A673 (cell line): ENCODE measurements at regions not wholly inside any gene's neighbourhood (a gene's known extent, or its start where the extent isn't known, plus 50 kb on each side); places are given as distances from the start of the nearest gene placed in this dataset.
"Not testable (repeated sequence)": the region's sequence is repeated elsewhere in the genome, so short reads cannot be mapped to it uniquely, and the experiment has no call there.

Experiments used
- BruUV-seq: library from RNA; stranded (reverse); fragments of 400-500 nt; replicated peaks from 2 replicates; lab custom pipeline; 2021; lab: Mats Ljungman, UMichigan
- CTCF ChIA-PET: fragments of 300-600 bp; sonication (Branson Sonifier 250); formaldehyde crosslinking; loops from one replicate; lab custom pipeline; 2022; ENCODE audit warnings: antibody characterized with exemption; lab: Charles Lee
- POLR2A ChIA-PET: fragments of 300-600 bp; sonication (Branson Sonifier 250); formaldehyde crosslinking; loops from one replicate; lab custom pipeline; 2022; ENCODE audit warnings: antibody characterized with exemption; ENCODE audit not compliant: low non-redundant PET; lab: Charles Lee
- DNase-seq: peaks from one replicate; pipeline ENCODE4 v3.0.0-alpha.2; 2015; ENCODE audit warnings: low spot score
- H3K27ac ChIP-seq: fragments of 200-600 bp; sonication (generic); 2 replicates; pipeline ENCODE4 v1.5.1; 2016; ENCODE audit warnings: mixed run types, low read depth, mild to moderate bottlenecking, mixed read lengths, antibody characterized with exemption, low read length; ENCODE audit not compliant: poor library complexity, severe bottlenecking
- H3K27me3 ChIP-seq: fragments of 200-600 bp; sonication (generic); replicated peaks from 2 replicates; pipeline ENCODE4 v1.6.1; 2017; ENCODE audit warnings: mixed run types, low read depth, mild to moderate bottlenecking, mixed read lengths, antibody characterized with exemption, low read length; ENCODE audit not compliant: insufficient read depth, poor library complexity
- H3K36me3 ChIP-seq: fragments of 200-600 bp; sonication (generic); 2 replicates; pipeline ENCODE4 v1.6.1; 2016; ENCODE audit warnings: mixed run types, mild to moderate bottlenecking, mixed read lengths, antibody characterized with exemption, low read length; ENCODE audit not compliant: insufficient read depth, poor library complexity, severe bottlenecking
- H3K4me1 ChIP-seq: fragments of 200-600 bp; sonication (generic); 2 replicates; pipeline ENCODE4 v1.6.1; 2017; ENCODE audit warnings: mixed run types, mild to moderate bottlenecking, mixed read lengths, antibody characterized with exemption, low read length; ENCODE audit not compliant: insufficient read depth, poor library complexity, severe bottlenecking
- H3K4me3 ChIP-seq: fragments of 200-600 bp; sonication (generic); 2 replicates; pipeline ENCODE4 v1.5.1; 2016; ENCODE audit warnings: low read depth, mixed run types, mild to moderate bottlenecking, mixed read lengths, low read length; ENCODE audit not compliant: poor library complexity, severe bottlenecking
- H3K9me3 ChIP-seq: fragments of 200-600 bp; sonication (generic); 2 replicates; pipeline ENCODE4 v1.6.1; 2016; ENCODE audit warnings: mixed run types, low read depth, mild to moderate bottlenecking, mixed read lengths, antibody characterized with exemption, low read length; ENCODE audit not compliant: poor library complexity, severe bottlenecking
- CTCF ChIP-seq: fragments of 300-800, 200-600 bp; sonication (generic); conservative IDR thresholded peaks from 2 replicates; pipeline ENCODE4 v1.5.1; 2017; ENCODE audit warnings: low read depth, mild to moderate bottlenecking, antibody characterized with exemption, low read length, moderate library complexity, mixed read lengths
- EZH2 ChIP-seq: fragments of 200-600 bp; sonication (generic); IDR thresholded peaks from 2 replicates; pipeline ENCODE4 v1.6.1; 2017; ENCODE audit warnings: borderline replicate concordance, low read depth, mild to moderate bottlenecking, mixed read lengths, antibody characterized with exemption, low read length; ENCODE audit not compliant: poor library complexity, severe bottlenecking
- intact Hi-C: fragments of 100-400 bp; cut with micrococcal nuclease; formaldehyde crosslinking; loops from one replicate; pipeline ENCODE4 v1.10.0; 2022; ENCODE audit not compliant: unreplicated experiment

DNA sequence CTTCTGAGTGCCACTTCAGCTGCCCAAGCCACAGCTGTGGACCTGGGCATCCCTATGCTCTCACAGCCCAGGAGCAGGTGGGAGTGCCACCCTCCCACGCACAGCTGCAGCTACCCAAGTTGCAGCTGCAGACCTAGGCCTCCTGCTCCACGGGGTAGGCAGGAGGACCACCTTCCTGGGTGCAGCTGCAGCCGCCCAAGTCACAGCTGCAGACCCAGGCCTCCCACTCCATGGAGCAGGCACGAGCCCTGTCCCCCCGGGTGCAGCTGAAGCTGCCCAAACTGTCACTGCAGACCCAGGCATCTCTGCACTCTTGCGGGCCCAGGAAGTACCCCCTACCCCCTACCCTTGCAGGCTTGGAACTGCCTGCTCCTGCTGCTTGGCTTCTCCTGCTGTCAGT is 260.2 kb downstream of the XPNPEP1 start:
- ChIA-PET POLR2A (no interaction called here), CTCF (no interaction called here)
- no peak overlapping the region for H3K27ac ChIP-seq
- no TSS peak for BruUV-seq
- H3K9me3 ChIP-seq = no peaks in the 10 kb centered on the region
- intact Hi-C loops = no loop called here
- no peaks in the 10 kb centered on the region for H3K27me3 ChIP-seq
- H3K4me1 ChIP-seq = no peaks in the 10 kb centered on the region
- DNase-seq = no peak
- H3K4me3 ChIP-seq = no peak overlapping the region
- TF ChIP-seq EZH2 (no peak), CTCF (no peak)
- H3K36me3 ChIP-seq = no peaks in the 10 kb centered on the region

- H3K4me3 ChIP-seq, H3K27me3 ChIP-seq, POLR2A ChIA-PET, H3K36me3 ChIP-seq, BruUV-seq, H3K9me3 ChIP-seq, H3K4me1 ChIP-seq, H3K27ac ChIP-seq, CTCF ChIA-PET, DNase-seq, intact Hi-C loops: not testable (repeated sequence)
Measured at GRCh38 chr10:109652612-109653011, 270.7 kb downstream of the XPNPEP1 start.

GRCh38 chr10:109650228-109650627 is 273.1 kb downstream of the XPNPEP1 start:
- ChIA-PET POLR2A (no interaction called here), CTCF (no interaction called here)
- H3K9me3 ChIP-seq = no peaks in the 10 kb centered on the region
- TF ChIP-seq CTCF (no peak), EZH2 (no peak)
- no peaks in the 10 kb centered on the region for H3K36me3 ChIP-seq
- no peaks in the 10 kb centered on the region for H3K27me3 ChIP-seq
- no peak for DNase-seq
- no TSS peak for BruUV-seq
- intact Hi-C loops = no loop called here
- no peaks in the 10 kb centered on the region for H3K4me1 ChIP-seq
- H3K4me3 ChIP-seq = no peak overlapping the region
- no peak overlapping the region for H3K27ac ChIP-seq

DNA sequence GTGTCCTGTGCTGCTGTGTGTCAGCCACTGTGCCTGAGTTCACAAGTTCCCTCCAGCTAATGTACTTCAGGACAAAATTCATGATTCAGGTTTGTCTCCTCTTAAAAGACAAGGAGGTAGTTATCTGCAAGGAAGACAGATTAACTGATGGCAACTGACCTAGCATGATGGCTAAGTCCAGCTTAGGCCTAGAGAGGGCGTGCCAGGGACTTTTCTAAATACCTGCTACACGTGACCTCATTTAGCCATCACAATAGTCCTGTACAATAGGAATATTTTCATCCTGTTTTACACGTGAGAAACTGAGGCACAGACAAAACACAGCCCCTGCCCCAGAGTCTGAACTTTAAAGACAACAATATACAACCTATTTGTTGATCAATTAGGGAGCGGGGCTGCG is 275.7 kb downstream of the XPNPEP1 start:
- ChIA-PET CTCF (no interaction called here), POLR2A (no interaction called here)
- intact Hi-C loops = no loop called here

More for the DNA sequence above, 275.7 kb downstream of the XPNPEP1 start:
- Histone ChIP-seq H3K4me3 (no peak overlapping the region), H3K27ac (no peak overlapping the region), H3K27me3 (no peaks in the 10 kb centered on the region), H3K4me1 (no peaks in the 10 kb centered on the region), H3K36me3 (no peaks in the 10 kb centered on the region), H3K9me3 (no peaks in the 10 kb centered on the region)
- no TSS peak for BruUV-seq
- no peak for TF ChIP-seq CTCF
- no peak for TF ChIP-seq EZH2
- no peak for DNase-seq
